ENCODE measurements at regions not wholly inside any gene's neighbourhood (a gene's known extent, or its start where the extent isn't known, plus 50 kb on each side); places are given as distances from the start of the nearest gene placed in this dataset.

- TF ChIP-seq CTCF (IDR thresholded peaks at IDR 0.05) (no peak), POLR2A (IDR thresholded peaks at IDR 0.05) (no peak)
These were observed 703.5 kb upstream of the TBX3 start for GRCh38 chr12:115387467-115387901.
